H9 (cell line): ENCODE measurements at regions not wholly inside any gene's neighbourhood (a gene's known extent, or its start where the extent isn't known, plus 50 kb on each side); places are given as distances from the start of the nearest gene placed in this dataset.

Experiments
- DNase-seq: peaks from one replicate; pipeline ENCODE4 v3.0.0-alpha.2; 2017
- H2AFZ ChIP-seq: one replicate; pipeline ENCODE4 v1.6.1; 2013; ENCODE audit warnings: mild to moderate bottlenecking, low read length, control low read depth, moderate library complexity
- H2AK5ac ChIP-seq: 2 replicates; pipeline ENCODE4 v1.6.1; 2013; ENCODE audit warnings: low read length, control low read depth, mixed read lengths; ENCODE audit not compliant: insufficient read length
- H2BK120ac ChIP-seq: one replicate; pipeline ENCODE4 v1.6.1; 2013; ENCODE audit warnings: low read depth, mild to moderate bottlenecking, low read length, control low read depth, inconsistent platforms; ENCODE audit not compliant: poor library complexity, severe bottlenecking
- H2BK12ac ChIP-seq: 2 replicates; pipeline ENCODE4 v1.6.1; 2013; ENCODE audit warnings: low read length, control low read depth, mixed read lengths, low read depth; ENCODE audit not compliant: insufficient read length
- H2BK15ac ChIP-seq: 2 replicates; pipeline ENCODE4 v1.6.1; 2013; ENCODE audit warnings: low read depth, low read length, control low read depth
- H2BK20ac ChIP-seq: one replicate; pipeline ENCODE4 v1.6.1; 2013; ENCODE audit warnings: low read depth, mild to moderate bottlenecking, low read length, control low read depth, inconsistent platforms; ENCODE audit not compliant: poor library complexity, severe bottlenecking
- H2BK5ac ChIP-seq: 2 replicates; pipeline ENCODE4 v1.6.1; 2013; ENCODE audit warnings: low read length, control low read depth, mixed read lengths; ENCODE audit not compliant: insufficient read length
- H3K14ac ChIP-seq: 2 replicates; pipeline ENCODE4 v1.6.1; 2013; ENCODE audit warnings: low read length, control low read depth; ENCODE audit not compliant: insufficient read depth
- H3K18ac ChIP-seq: 2 replicates; pipeline ENCODE4 v1.6.1; 2013; ENCODE audit warnings: low read depth, mild to moderate bottlenecking, mixed read lengths, low read length, control low read depth; ENCODE audit not compliant: insufficient read length
- H3K23ac ChIP-seq: 2 replicates; pipeline ENCODE4 v1.6.1; 2013; ENCODE audit warnings: low read length, control low read depth, mixed read lengths, low read depth; ENCODE audit not compliant: insufficient read length
- H3K23me2 ChIP-seq: 2 replicates; pipeline ENCODE4 v1.6.1; 2013; ENCODE audit warnings: low read depth, mild to moderate bottlenecking, mixed read lengths, low read length, control low read depth; ENCODE audit not compliant: insufficient read length, poor library complexity, severe bottlenecking
- H3K27ac ChIP-seq: 2 replicates; pipeline ENCODE4 v1.5.1; 2013; ENCODE audit warnings: low read length, control low read depth, mixed read lengths, low read depth; ENCODE audit not compliant: insufficient read length
- H3K27me3 ChIP-seq: 2 replicates; pipeline ENCODE4 v1.6.1; 2013; ENCODE audit warnings: low read length, control low read depth, inconsistent platforms; ENCODE audit not compliant: insufficient read depth
- H3K4ac ChIP-seq: 2 replicates; pipeline ENCODE4 v1.6.1; 2013; ENCODE audit warnings: low read depth, mild to moderate bottlenecking, control low read depth, inconsistent platforms, low read length, moderate library complexity
- H3K4me1 ChIP-seq: 2 replicates; pipeline ENCODE4 v1.6.1; 2013; ENCODE audit warnings: low read length, control low read depth, inconsistent platforms; ENCODE audit not compliant: insufficient read depth
- H3K4me2 ChIP-seq: 2 replicates; pipeline ENCODE4 v1.6.1; 2013; ENCODE audit warnings: low read length, control low read depth, mixed read lengths; ENCODE audit not compliant: insufficient read length, insufficient read depth
- H3K56ac ChIP-seq: 2 replicates; pipeline ENCODE4 v1.6.1; 2013; ENCODE audit warnings: low read depth, mild to moderate bottlenecking, mixed read lengths, low read length, control low read depth; ENCODE audit not compliant: insufficient read length
- H3K79me1 ChIP-seq: 2 replicates; pipeline ENCODE4 v1.6.1; 2013; ENCODE audit warnings: low read depth, mild to moderate bottlenecking, moderate library complexity, low read length, control low read depth, inconsistent platforms; ENCODE audit not compliant: insufficient read depth, poor library complexity, severe bottlenecking
- H3K79me2 ChIP-seq: 2 replicates; pipeline ENCODE4 v1.6.1; 2013; ENCODE audit warnings: low read length, control low read depth, inconsistent platforms; ENCODE audit not compliant: insufficient read depth
- H3K9ac ChIP-seq: 2 replicates; pipeline ENCODE4 v1.6.1; 2013; ENCODE audit warnings: low read length, control low read depth, mixed read lengths; ENCODE audit not compliant: insufficient read length; ENCODE audit errors: extremely low read depth
- H3K9me3 ChIP-seq: one replicate; pipeline ENCODE4 v1.6.1; 2013; ENCODE audit warnings: low read depth, low read length, inconsistent platforms; ENCODE audit not compliant: control insufficient read depth
- H3T11ph ChIP-seq: one replicate; pipeline ENCODE4 v1.6.1; 2013; ENCODE audit warnings: mild to moderate bottlenecking, low read length, control low read depth, inconsistent platforms
- H4K20me1 ChIP-seq: one replicate; pipeline ENCODE4 v1.6.1; 2013; ENCODE audit not compliant: control insufficient read depth, insufficient read length, insufficient read depth
- H4K5ac ChIP-seq: 2 replicates; pipeline ENCODE4 v1.6.1; 2013; ENCODE audit warnings: low read depth, mild to moderate bottlenecking, mixed read lengths, low read length, control low read depth; ENCODE audit not compliant: insufficient read length
- H4K8ac ChIP-seq: replicated peaks from 2 replicates; pipeline ENCODE4 v1.6.1; 2013; ENCODE audit warnings: low read length, control low read depth, mixed read lengths, low read depth; ENCODE audit not compliant: insufficient read length
- H4K91ac ChIP-seq: 2 replicates; pipeline ENCODE4 v1.6.1; 2013; ENCODE audit warnings: low read depth, mild to moderate bottlenecking, moderate library complexity, mixed read lengths, low read length, control low read depth; ENCODE audit not compliant: insufficient read length
- H3K27ac Mint-ChIP-seq, 3 experiments: 2 replicates in 2 of 3; 3 replicates in 1 of 3; pipeline ENCODE4 v1.8.0; 2020 to 2021; ENCODE audit warnings: mixed read lengths in 3 of 3, mild to moderate bottlenecking in 1 of 3, moderate library complexity in 1 of 3
- H3K27me3 Mint-ChIP-seq: 2 replicates; pipeline ENCODE4 v1.8.0; 2021; ENCODE audit warnings: low read depth, mild to moderate bottlenecking, moderate library complexity, mixed read lengths
- H3K36me3 Mint-ChIP-seq, 3 experiments: 2 replicates in 2 of 3; 3 replicates in 1 of 3; pipeline ENCODE4 v1.8.0; 2020 to 2021; ENCODE audit warnings: low read depth in 3 of 3, mixed read lengths in 3 of 3; ENCODE audit not compliant: insufficient read depth in 1 of 3
- H3K4me1 Mint-ChIP-seq, 2 experiments: 2 replicates each; pipeline ENCODE4 v1.8.0; 2020; ENCODE audit warnings: mixed read lengths in 2 of 2
- H3K4me3 Mint-ChIP-seq, 2 experiments: 2 replicates in 1 of 2; 3 replicates in 1 of 2; pipeline ENCODE4 v1.8.0; 2020 to 2021; ENCODE audit warnings: mild to moderate bottlenecking in 2 of 2, mixed read lengths in 2 of 2, moderate library complexity in 1 of 2
- H3K9me3 Mint-ChIP-seq, 2 experiments: 2 replicates in 1 of 2; 3 replicates in 1 of 2; pipeline ENCODE4 v1.8.0; 2020; ENCODE audit warnings: mild to moderate bottlenecking in 2 of 2, mixed read lengths in 2 of 2, moderate library complexity in 1 of 2
- WGBS: extraction: QIAGEN DNeasy Blood & Tissue Kit; methylation state at CpG from one replicate; pipeline ENCODE4 v1.1.7; 2013; ENCODE audit warnings: missing lambda C conversion rate, low lambda C conversion rate, mixed read lengths; ENCODE audit not compliant: insufficient read length; ENCODE audit errors: extremely low coverage; 5-methylcytosine and 5-hydroxymethylcytosine counted together
- TF ChIP-seq, protein P1 (sequence below): fragments of 200-600 bp; sonication (generic); conservative IDR thresholded peaks from 3 replicates; pipeline ENCODE4 v1.8.0; 2021; ENCODE audit warnings: antibody characterized with exemption, mild to moderate bottlenecking

DNA sequence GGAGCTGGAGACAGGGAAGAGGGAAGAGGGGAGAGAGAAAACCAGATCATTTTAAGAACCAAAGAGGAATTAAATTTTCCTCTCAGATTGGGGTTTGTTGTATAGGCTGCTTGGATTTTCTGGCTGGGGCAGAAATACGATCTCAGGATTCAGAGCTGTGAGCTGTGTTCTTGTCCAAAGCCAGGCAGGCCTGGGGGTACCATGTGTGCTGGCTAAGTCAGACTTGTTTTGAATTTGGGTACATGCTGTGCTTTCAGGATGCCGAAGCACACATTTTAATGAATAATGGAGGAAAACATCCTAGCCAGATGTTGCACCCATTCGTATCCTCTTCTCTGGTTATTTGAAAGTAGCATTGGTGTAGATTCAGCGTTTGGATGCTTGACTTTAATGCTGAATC is 170.3 kb upstream of the PODXL start:
- H4K8ac ChIP-seq, result no peak overlapping the region
- H3K4ac ChIP-seq, result no peak overlapping the region
- no peaks in the 10 kb centered on the region for H3K79me2 ChIP-seq
- H2AK5ac ChIP-seq, result no peak overlapping the region
- peaks cover 4% of the 10 kb centered on the region for H3K9me3 ChIP-seq
- no peak overlapping the region for H3K9ac ChIP-seq
- H2AFZ ChIP-seq, result no peak overlapping the region
- H2BK20ac ChIP-seq, result no peak overlapping the region
- H2BK5ac ChIP-seq, result no peak overlapping the region
- 0 out of 7 replicates have a peak overlapping the region, but pooled peaks of 1 of the 3 experiments have one; percentile 28 for H3K27ac Mint-ChIP-seq
- no peaks in the 10 kb centered on the region for H4K20me1 ChIP-seq
- peaks cover 10 to 14% of the 10 kb centered on the region in 2 experiments; a peak in 4 of 5 replicates for H3K9me3 Mint-ChIP-seq
- no peak overlapping the region for H3K56ac ChIP-seq
- no peaks in the 10 kb centered on the region for H3K23me2 ChIP-seq
- H2BK12ac ChIP-seq, result no peak overlapping the region
- H3K27me3 Mint-ChIP-seq, result peaks cover 4% of the 10 kb centered on the region
- no peak overlapping the region for H2BK120ac ChIP-seq
- no peak overlapping the region for H3K4me2 ChIP-seq
- H3K27me3 ChIP-seq, result no peaks in the 10 kb centered on the region
- H3K79me1 ChIP-seq, result no peaks in the 10 kb centered on the region
- H2BK15ac ChIP-seq, result no peak overlapping the region
- H3K23ac ChIP-seq, result no peak overlapping the region
- peaks cover 0 to 6% of the 10 kb centered on the region in 2 experiments; a peak in 3 of 4 replicates for H3K4me1 Mint-ChIP-seq
- H3K36me3 Mint-ChIP-seq, result peaks cover 0 to 8% (median 7%) of the 10 kb centered on the region in 3 experiments; a peak in 4 of 7 replicates
- H3K14ac ChIP-seq, result no peak overlapping the region
- TF ChIP-seq, protein P1, sequence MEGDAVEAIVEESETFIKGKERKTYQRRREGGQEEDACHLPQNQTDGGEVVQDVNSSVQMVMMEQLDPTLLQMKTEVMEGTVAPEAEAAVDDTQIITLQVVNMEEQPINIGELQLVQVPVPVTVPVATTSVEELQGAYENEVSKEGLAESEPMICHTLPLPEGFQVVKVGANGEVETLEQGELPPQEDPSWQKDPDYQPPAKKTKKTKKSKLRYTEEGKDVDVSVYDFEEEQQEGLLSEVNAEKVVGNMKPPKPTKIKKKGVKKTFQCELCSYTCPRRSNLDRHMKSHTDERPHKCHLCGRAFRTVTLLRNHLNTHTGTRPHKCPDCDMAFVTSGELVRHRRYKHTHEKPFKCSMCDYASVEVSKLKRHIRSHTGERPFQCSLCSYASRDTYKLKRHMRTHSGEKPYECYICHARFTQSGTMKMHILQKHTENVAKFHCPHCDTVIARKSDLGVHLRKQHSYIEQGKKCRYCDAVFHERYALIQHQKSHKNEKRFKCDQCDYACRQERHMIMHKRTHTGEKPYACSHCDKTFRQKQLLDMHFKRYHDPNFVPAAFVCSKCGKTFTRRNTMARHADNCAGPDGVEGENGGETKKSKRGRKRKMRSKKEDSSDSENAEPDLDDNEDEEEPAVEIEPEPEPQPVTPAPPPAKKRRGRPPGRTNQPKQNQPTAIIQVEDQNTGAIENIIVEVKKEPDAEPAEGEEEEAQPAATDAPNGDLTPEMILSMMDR, result no peak
- no peak overlapping the region for H4K5ac ChIP-seq
- peaks cover 3% of the 10 kb centered on the region for H3K4me1 ChIP-seq
- H3K27ac ChIP-seq, result no peak overlapping the region
- no peak for DNase-seq
- no peak overlapping the region for H3K18ac ChIP-seq
- no peak overlapping the region for H3T11ph ChIP-seq
- WGBS, result no CpG with 5 or more reads among the region's 4 CpGs
- no peak overlapping the region for H4K91ac ChIP-seq
- no peak overlapping the region for H3K4me3 Mint-ChIP-seq
